ENCODE measurements at regions not wholly inside any gene's neighbourhood (a gene's known extent, or its start where the extent isn't known, plus 50 kb on each side); places are given as distances from the start of the nearest gene placed in this dataset.

DNA sequence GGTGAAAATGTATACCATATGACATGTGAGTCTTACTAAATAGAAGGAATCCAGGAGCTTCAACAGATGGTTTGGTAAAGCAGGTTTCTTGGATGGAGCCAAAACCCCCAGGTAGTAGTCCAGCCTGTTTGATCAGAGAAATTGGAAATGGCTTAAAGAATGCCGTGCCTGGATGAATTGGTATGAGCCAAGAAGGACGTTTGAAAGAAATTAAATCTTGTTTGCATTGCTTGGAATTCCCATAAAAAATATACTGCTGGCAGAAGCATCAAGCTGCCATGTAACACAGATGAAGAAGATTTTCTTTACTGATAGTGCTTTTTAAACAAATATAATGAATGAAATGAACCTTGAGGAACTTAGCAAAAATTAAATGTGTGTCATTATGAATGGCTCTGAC is 176.3 kb downstream of the NPR3 start:
- TF ChIP-seq POLR2A (IDR thresholded peaks at IDR 0.05; ENCODE audit: low read depth, low read length) (no peak), TAF1 (IDR thresholded peaks at IDR 0.05; ENCODE audit: borderline replicate concordance, low read depth, low read length) (no peak)
